ENCODE measurements at regions not wholly inside any gene's neighbourhood (a gene's known extent, or its start where the extent isn't known, plus 50 kb on each side); places are given as distances from the start of the nearest gene placed in this dataset.
"Not testable (repeated sequence)": the region's sequence is repeated elsewhere in the genome, so short reads cannot be mapped to it uniquely, and the experiment has no call there.

DNA sequence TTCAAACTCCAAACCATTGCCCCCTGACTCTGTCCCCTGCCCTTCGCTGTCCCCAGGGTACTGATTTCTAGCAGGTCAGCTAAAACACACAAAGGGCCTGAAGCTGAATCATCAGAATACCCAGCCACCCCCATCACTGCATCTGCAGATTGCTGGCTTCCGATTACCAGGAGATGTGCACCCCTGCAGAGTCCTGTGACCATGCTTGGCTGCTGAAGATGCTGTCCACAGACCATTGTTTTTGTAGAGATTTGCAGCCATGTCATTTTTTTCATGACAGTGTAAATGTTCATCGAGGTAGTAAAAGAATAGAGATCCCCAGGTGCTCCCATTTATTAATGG, 463.3 kb downstream of the STK39 start:
- peaks cover 38% of the 10 kb centered on the region for H3K27me3 Mint-ChIP-seq
- no peaks in the 10 kb centered on the region for H3K9me3 Mint-ChIP-seq
- ATAC-seq (replicated peaks; ENCODE audit: extremely low read depth, poor library complexity, severe bottlenecking), result no peak
- no peaks in the 10 kb centered on the region for H3K36me3 Mint-ChIP-seq (ENCODE audit: insufficient read depth)
- H3K4me3 Mint-ChIP-seq, result no peak overlapping the region
- no peak for DNase-seq (ENCODE audit: low spot score in 2 of 2)
- H3K4me1 Mint-ChIP-seq, result no peaks in the 10 kb centered on the region
- no peak overlapping the region for H3K27ac Mint-ChIP-seq (ENCODE audit: low read depth)

DNA sequence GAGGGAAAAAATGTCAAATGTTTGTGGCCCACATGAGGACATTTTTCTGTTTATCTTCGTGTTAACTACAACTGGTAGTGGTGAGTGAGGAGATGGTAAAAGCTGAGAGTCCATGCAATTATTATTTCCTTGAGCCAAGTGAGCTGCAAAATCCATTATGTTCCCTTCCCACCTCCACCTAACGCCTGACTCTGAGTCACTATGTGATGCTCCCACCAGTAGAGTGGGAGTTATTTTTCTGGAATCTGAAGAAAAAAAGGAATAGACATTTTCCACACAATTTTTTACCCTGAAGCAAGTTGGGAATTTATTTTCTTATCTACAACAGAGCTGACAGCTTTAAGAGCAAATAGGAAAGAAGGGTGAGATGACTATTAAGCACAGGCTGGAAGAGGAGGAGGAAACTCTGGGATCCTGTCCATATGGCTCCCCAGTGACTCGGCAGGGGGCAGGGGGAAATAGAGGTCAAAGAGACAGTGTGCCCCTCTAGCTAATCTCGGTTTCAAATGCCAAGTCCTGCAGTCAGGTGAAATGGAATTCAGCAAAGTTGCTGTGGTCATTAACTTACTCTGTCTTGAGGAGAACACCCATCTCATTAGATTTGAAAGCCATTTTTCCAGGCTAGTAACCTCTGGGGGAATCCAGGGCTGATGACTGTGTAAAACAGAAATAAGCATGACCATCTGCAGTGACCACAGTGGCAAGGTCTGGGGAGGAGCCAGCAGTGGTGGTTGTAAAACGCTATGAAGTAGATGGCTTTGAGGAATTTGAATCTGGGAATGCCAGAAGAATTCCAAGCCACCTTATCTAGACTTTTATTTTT, 463.9 kb downstream of the STK39 start:
- Mint-ChIP-seq H3K9me3 (no peaks in the 10 kb centered on the region), H3K27ac (ENCODE audit: low read depth) (no peak overlapping the region), H3K27me3 (peaks cover 44% of the 10 kb centered on the region), H3K36me3 (ENCODE audit: insufficient read depth) (no peaks in the 10 kb centered on the region), H3K4me3 (no peak overlapping the region), H3K4me1 (no peaks in the 10 kb centered on the region)
- ATAC-seq (replicated peaks; ENCODE audit: extremely low read depth, poor library complexity, severe bottlenecking), result no peak
- DNase-seq (ENCODE audit: low spot score in 2 of 2), result no peak

DNA sequence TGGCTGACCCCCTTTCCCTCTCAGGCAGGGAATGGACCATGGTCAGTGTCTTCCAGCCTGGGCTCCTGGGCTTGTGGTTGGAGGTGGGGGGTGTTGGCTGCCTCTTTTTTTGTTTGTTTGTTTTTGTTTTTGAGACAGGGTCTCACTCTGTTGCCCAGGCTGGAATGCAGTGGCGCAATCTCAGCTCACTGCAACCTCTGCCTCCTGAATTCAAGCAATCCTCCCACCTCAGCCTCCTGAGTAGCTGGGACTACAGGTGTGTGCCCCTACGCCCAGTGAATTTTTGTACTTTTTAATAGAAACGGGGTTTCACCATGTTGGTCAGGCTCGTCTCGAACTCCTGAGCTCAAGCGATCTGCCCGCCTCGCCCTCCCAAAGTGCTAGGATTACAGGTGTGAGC, 465.8 kb downstream of the STK39 start:
- not testable (repeated sequence) for H3K27ac Mint-ChIP-seq (ENCODE audit: low read depth)

DNA sequence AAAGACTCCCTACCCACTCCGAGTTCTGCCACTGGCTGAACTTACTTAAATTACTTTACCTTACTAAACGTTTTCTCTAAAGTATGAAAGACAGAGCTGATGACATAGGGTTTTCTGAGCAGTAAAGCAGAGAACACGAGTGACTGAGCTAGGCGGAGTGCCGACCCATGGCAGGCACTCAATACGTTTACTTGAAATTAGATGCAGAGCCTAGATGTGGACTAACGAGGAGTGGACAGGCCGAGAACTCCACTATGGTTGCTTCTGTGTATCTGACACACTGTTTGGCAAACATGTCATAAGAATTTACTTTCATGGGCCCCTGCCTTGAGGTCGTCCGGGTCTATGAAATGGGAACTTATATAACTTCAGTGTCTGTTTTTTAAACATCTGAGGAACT, 471.0 kb downstream of the STK39 start:
- H3K4me3 Mint-ChIP-seq, result no peak overlapping the region
- H3K36me3 Mint-ChIP-seq (ENCODE audit: insufficient read depth), result no peaks in the 10 kb centered on the region
- H3K27ac Mint-ChIP-seq (ENCODE audit: low read depth), result no peak overlapping the region
- H3K27me3 Mint-ChIP-seq, result peaks cover 22% of the 10 kb centered on the region
- DNase-seq (ENCODE audit: low spot score in 2 of 2) (no peak), ATAC-seq (replicated peaks; ENCODE audit: extremely low read depth, poor library complexity, severe bottlenecking) (no peak)
- H3K4me1 Mint-ChIP-seq, result no peaks in the 10 kb centered on the region
- no peaks in the 10 kb centered on the region for H3K9me3 Mint-ChIP-seq

More for the DNA sequence above, 465.8 kb downstream of the STK39 start:
- not testable (repeated sequence) for H3K9me3 Mint-ChIP-seq; H3K4me3 Mint-ChIP-seq; ATAC-seq (replicated peaks; ENCODE audit: extremely low read depth, poor library complexity, severe bottlenecking); H3K4me1 Mint-ChIP-seq; H3K36me3 Mint-ChIP-seq (ENCODE audit: insufficient read depth); DNase-seq (ENCODE audit: low spot score in 2 of 2)
- H3K27me3 Mint-ChIP-seq, result peaks cover 34% of the 10 kb centered on the region

DNA sequence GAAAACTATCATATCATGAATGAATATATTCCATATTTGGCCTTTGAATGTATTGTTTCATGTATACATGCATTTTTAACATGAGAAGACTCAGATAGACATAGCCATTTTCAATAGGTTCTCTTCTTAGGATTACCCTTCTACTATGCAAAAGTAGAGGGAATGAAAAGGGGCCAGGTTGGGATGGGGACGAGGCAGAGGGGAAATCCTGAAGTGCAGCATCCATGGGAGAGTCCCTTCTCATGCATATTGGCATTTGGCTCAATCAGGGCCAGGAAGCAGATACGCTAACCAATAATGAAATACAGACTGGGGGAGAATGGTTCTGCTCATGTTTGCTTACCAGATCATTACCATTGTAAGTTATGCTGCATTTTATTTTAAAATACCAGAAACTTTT, 475.8 kb downstream of the STK39 start:
- no peak for ATAC-seq (replicated peaks; ENCODE audit: extremely low read depth, poor library complexity, severe bottlenecking)
- H3K9me3 Mint-ChIP-seq, result no peaks in the 10 kb centered on the region
- no peaks in the 10 kb centered on the region for H3K27me3 Mint-ChIP-seq
- no peaks in the 10 kb centered on the region for H3K4me1 Mint-ChIP-seq
- no peak for DNase-seq (ENCODE audit: low spot score in 2 of 2)
- H3K27ac Mint-ChIP-seq (ENCODE audit: low read depth), result no peak overlapping the region
- no peaks in the 10 kb centered on the region for H3K36me3 Mint-ChIP-seq (ENCODE audit: insufficient read depth)
- H3K4me3 Mint-ChIP-seq, result no peak overlapping the region

DNA sequence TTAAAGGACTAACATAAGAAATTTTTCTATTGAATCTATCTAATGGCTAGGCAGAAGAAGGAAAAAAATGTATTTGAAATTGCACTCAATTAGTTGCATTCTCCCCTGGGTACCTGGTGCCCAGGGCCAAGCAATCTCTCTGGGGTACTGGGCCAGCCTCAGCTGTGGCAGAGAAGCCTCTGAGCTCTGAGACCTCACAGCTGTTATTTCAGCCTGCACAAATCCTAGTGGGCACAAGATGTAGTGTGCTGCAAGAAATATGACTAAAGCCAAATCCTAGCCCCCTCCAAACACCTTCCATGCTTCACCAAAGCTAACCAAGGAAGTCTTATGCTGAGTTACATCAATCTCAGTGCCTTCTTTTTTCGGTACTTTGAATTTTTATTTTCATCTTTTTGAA, 478.4 kb downstream of the STK39 start:
- H3K36me3 Mint-ChIP-seq (ENCODE audit: insufficient read depth), result no peaks in the 10 kb centered on the region
- H3K4me3 Mint-ChIP-seq, result no peak overlapping the region
- no peaks in the 10 kb centered on the region for H3K27me3 Mint-ChIP-seq
- H3K27ac Mint-ChIP-seq (ENCODE audit: low read depth), result no peak overlapping the region
- ATAC-seq (replicated peaks; ENCODE audit: extremely low read depth, poor library complexity, severe bottlenecking) (no peak), DNase-seq (ENCODE audit: low spot score in 2 of 2) (no peak)
- no peaks in the 10 kb centered on the region for H3K4me1 Mint-ChIP-seq
- H3K9me3 Mint-ChIP-seq, result no peaks in the 10 kb centered on the region

DNA sequence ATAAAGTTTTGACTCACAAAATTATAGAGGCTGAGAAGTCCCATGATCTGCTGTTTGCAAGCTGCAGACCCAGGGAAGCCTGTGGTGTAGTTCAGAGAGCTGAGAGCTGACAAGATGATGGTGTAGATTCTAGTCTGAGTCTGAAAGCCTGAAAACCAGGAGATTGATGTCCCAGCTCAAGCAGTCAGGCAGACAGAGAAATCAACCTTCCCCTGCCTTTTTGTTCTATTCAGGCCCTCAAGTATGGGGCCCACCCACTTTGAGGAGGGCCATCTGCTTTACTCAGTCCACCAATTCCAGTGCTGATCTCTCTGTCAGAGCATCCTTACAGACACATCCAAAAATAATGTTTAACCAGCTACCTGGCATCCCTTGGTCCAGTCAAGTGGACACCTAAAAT, 479.6 kb downstream of the STK39 start:
- H3K9me3 Mint-ChIP-seq, result no peaks in the 10 kb centered on the region
- no peaks in the 10 kb centered on the region for H3K27me3 Mint-ChIP-seq
- no peak for ATAC-seq (replicated peaks; ENCODE audit: extremely low read depth, poor library complexity, severe bottlenecking)
- H3K4me3 Mint-ChIP-seq, result no peak overlapping the region
- H3K36me3 Mint-ChIP-seq (ENCODE audit: insufficient read depth), result no peaks in the 10 kb centered on the region
- H3K4me1 Mint-ChIP-seq, result no peaks in the 10 kb centered on the region
- H3K27ac Mint-ChIP-seq (ENCODE audit: low read depth), result no peak overlapping the region
- DNase-seq (ENCODE audit: low spot score in 2 of 2), result no peak

DNA sequence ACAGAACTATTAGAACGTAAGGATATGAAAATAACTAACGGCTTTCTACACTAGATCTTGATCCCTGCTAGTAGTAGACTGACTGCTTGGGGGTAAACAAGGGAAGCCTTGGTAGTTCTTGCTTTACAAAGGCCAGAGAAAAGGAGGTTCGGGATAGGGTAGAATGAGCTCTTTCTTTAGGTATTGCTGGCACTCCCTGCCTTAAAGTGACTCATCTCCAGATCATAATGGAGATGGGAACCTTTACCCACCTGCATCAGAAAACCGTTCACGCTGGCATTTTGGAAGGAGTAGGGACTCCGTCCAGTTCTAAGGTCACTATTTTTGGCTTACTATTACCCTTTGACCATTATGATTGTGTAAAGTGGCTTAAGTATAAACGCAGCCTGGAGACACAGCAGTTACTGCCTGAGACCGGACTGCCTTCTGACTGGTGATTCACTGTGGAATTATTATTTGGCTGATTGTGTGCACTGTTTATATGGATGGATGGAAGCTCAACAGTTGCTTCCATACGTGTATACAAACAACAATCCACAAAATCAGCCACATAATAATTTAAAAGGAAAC, 482.5 kb downstream of the STK39 start:
- Mint-ChIP-seq H3K4me1 (no peaks in the 10 kb centered on the region), H3K36me3 (ENCODE audit: insufficient read depth) (no peaks in the 10 kb centered on the region), H3K4me3 (no peak overlapping the region), H3K27ac (ENCODE audit: low read depth) (no peak overlapping the region), H3K27me3 (peaks cover under 1% of the 10 kb centered on the region), H3K9me3 (no peaks in the 10 kb centered on the region)
- no peak for ATAC-seq (replicated peaks; ENCODE audit: extremely low read depth, poor library complexity, severe bottlenecking)
- no peak for DNase-seq (ENCODE audit: low spot score in 2 of 2)

DNA sequence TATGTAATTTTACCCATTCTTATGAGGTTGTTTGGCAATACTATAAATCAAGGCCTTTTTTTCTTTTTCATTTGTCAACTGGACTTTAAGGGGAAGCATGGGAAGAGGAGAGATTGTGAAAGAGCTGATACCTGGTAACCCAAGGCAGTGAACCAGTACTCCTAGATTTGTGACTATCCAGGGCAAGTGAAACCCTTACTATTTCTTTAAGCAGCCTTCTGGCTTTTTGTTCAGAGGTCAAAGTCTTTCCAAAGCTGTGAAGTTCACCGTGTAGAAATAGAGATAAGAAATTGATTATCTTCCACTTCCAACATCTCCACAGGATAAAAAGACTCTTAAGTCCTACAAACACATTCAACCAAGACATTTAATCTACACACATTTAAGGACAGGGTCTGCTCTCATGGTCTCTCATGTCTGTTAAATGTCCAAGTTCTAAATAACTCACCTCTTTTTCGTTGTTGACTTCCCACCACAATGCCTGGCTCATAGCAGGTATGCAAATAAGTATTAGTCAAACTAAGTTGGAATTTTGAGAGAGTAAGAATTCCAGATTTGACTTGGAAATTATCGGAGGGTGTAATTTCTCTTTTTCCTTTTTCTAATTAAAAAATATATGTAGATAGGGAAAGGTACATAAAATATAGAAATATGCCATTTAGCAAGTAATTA, 485.8 kb downstream of the STK39 start:
- Mint-ChIP-seq H3K36me3 (ENCODE audit: insufficient read depth) (no peaks in the 10 kb centered on the region), H3K27me3 (peaks cover 12% of the 10 kb centered on the region), H3K9me3 (no peaks in the 10 kb centered on the region), H3K27ac (ENCODE audit: low read depth) (no peak overlapping the region), H3K4me3 (no peak overlapping the region), H3K4me1 (no peaks in the 10 kb centered on the region)
- no peak for DNase-seq (ENCODE audit: low spot score in 2 of 2)
- ATAC-seq (replicated peaks; ENCODE audit: extremely low read depth, poor library complexity, severe bottlenecking), result no peak

DNA sequence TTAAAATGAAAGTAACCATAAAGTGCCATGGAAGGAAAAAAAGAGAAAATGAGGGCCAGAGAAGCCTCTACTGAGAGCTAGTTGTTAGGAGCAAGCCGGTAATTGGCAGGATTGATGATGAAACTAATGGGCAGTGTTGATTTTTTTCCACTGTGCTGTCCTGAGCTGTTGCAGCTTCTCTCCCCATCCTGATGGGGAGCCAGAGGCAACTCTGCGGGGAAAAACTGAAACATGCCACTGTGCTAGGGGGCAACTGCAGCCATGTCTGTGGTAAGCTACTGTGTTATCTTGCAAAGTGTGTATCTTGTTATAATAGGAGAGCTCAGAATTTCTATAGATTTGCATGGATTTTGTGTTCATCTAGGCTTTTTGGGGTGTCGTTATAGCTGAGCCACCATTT, 487.9 kb downstream of the STK39 start:
- no peak overlapping the region for H3K4me3 Mint-ChIP-seq

DNA sequence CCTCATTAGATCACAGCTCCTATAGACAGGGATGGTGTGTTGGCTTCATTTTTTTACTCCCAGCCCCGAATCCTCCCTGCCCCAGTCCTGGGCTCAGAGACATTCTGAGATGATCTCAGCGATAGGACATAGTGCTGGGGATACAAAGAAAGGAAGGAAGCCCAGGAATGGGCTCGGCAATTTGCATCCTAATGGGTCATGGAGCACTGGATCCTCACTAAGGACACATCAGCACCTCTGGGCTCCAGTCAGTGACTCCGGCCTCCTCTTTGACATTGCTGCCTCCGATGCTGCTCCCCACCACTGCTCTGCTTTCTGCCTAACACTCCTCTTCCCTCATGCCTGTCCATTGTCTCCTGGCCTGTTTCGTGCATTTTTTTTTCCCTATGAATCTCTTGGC, 489.1 kb downstream of the STK39 start:
- DNase-seq (ENCODE audit: low spot score in 2 of 2), result no peak
- Mint-ChIP-seq H3K36me3 (ENCODE audit: insufficient read depth) (no peaks in the 10 kb centered on the region), H3K4me3 (no peak overlapping the region), H3K4me1 (no peaks in the 10 kb centered on the region), H3K27me3 (peaks cover 12% of the 10 kb centered on the region), H3K27ac (ENCODE audit: low read depth) (no peak overlapping the region), H3K9me3 (no peaks in the 10 kb centered on the region)
- no peak for ATAC-seq (replicated peaks; ENCODE audit: extremely low read depth, poor library complexity, severe bottlenecking)

More for the DNA sequence above, 487.9 kb downstream of the STK39 start:
- Mint-ChIP-seq H3K27ac (ENCODE audit: low read depth) (no peak overlapping the region), H3K36me3 (ENCODE audit: insufficient read depth) (no peaks in the 10 kb centered on the region), H3K9me3 (no peaks in the 10 kb centered on the region), H3K4me1 (no peaks in the 10 kb centered on the region), H3K27me3 (peaks cover 12% of the 10 kb centered on the region)
- ATAC-seq (replicated peaks; ENCODE audit: extremely low read depth, poor library complexity, severe bottlenecking) (no peak), DNase-seq (ENCODE audit: low spot score in 2 of 2) (no peak)

DNA sequence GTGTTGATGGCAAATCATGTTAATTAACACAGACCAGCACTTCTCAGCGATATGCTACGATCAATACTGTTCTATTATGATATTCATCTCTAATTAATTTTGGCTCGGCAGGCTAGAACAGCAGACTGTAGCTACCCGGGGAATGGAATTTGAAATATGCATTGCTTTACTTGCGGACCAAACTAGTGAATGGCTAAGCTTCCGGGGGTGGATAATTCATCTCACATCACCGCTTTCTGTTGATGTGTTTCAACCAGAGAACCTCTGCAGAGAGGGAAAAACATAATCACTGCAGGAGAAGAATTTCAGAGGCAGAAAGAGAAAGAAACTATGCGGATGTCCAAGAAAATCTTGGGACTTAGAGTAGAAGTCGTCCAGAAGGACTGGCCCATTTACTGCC, 490.9 kb downstream of the STK39 start:
- ATAC-seq (replicated peaks; ENCODE audit: extremely low read depth, poor library complexity, severe bottlenecking), result no peak
- H3K4me1 Mint-ChIP-seq, result no peaks in the 10 kb centered on the region
- no peaks in the 10 kb centered on the region for H3K9me3 Mint-ChIP-seq
- no peak overlapping the region for H3K27ac Mint-ChIP-seq (ENCODE audit: low read depth)
- no peaks in the 10 kb centered on the region for H3K36me3 Mint-ChIP-seq (ENCODE audit: insufficient read depth)
- H3K4me3 Mint-ChIP-seq, result no peak overlapping the region
- peaks cover 17% of the 10 kb centered on the region for H3K27me3 Mint-ChIP-seq
- no peak for DNase-seq (ENCODE audit: low spot score in 2 of 2)

DNA sequence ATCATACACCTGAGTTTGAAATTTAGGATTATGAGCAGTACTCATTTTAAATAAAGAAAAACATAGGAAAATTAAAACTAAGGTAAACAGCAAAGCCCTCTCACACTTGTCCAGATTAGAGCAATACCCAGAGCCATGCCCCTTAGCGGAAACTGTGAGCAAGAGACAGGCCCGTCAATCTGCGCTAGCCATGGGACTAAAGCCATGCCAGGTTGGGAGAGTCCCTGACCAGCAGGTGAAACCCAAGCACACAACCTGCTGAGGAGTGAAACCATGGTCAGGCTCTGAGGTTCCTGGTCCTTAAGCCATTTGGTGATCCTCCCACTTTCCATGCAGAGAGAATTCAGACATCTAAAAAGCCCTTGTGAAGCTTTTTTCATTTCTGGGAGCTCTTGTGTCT, 494.3 kb downstream of the STK39 start:
- Mint-ChIP-seq H3K4me1 (no peaks in the 10 kb centered on the region), H3K27me3 (peaks cover 27% of the 10 kb centered on the region), H3K4me3 (no peak overlapping the region), H3K27ac (ENCODE audit: low read depth) (no peak overlapping the region), H3K36me3 (ENCODE audit: insufficient read depth) (no peaks in the 10 kb centered on the region), H3K9me3 (no peaks in the 10 kb centered on the region)
- ATAC-seq (replicated peaks; ENCODE audit: extremely low read depth, poor library complexity, severe bottlenecking) (no peak), DNase-seq (ENCODE audit: low spot score in 2 of 2) (no peak)

Measured in central memory CD8-positive, alpha-beta T cell (primary cell).